DOHH2 (cell line): ENCODE measurements at regions not wholly inside any gene's neighbourhood (a gene's known extent, or its start where the extent isn't known, plus 50 kb on each side); places are given as distances from the start of the nearest gene placed in this dataset.

Experiments
- EZH2phosphoT487 ChIP-seq: fragments of 200-600 bp; sonication (generic); IDR thresholded peaks from 2 replicates; pipeline ENCODE4 v1.6.1; 2017; ENCODE audit warnings: borderline replicate concordance, mild to moderate bottlenecking, antibody characterized with exemption, low read length, moderate library complexity, mixed read lengths
- TF ChIP-seq, protein P1 (sequence below): fragments of 200-600 bp; sonication (generic); IDR thresholded peaks from one replicate; pipeline ENCODE4 v1.5.1; 2014; ENCODE audit warnings: antibody characterized with exemption, mild to moderate bottlenecking, low read depth, low read length; ENCODE audit not compliant: poor library complexity, severe bottlenecking

DNA sequence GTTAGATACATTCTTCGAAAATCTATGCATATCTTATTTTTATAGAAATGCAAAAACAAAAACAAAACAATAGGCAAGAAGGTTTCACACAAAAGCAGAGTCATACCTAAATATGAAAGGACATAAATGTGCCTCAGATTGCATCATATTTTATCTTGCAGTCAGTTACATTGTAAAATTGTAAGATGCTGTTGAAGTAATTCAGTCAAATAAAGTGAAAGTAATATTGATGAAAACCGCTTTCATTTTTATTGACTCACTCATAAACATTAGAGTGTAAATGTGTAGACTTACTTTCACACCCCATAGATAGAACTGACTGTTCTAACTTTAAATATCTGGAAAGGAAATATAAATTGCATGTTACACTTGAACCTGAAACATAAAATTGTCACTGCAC, 931.5 kb upstream of the NUDT12 start:
- TF ChIP-seq, protein P1, sequence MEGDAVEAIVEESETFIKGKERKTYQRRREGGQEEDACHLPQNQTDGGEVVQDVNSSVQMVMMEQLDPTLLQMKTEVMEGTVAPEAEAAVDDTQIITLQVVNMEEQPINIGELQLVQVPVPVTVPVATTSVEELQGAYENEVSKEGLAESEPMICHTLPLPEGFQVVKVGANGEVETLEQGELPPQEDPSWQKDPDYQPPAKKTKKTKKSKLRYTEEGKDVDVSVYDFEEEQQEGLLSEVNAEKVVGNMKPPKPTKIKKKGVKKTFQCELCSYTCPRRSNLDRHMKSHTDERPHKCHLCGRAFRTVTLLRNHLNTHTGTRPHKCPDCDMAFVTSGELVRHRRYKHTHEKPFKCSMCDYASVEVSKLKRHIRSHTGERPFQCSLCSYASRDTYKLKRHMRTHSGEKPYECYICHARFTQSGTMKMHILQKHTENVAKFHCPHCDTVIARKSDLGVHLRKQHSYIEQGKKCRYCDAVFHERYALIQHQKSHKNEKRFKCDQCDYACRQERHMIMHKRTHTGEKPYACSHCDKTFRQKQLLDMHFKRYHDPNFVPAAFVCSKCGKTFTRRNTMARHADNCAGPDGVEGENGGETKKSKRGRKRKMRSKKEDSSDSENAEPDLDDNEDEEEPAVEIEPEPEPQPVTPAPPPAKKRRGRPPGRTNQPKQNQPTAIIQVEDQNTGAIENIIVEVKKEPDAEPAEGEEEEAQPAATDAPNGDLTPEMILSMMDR, result no peak
- TF ChIP-seq EZH2phosphoT487, result no peak
